ENCODE measurements at regions not wholly inside any gene's neighbourhood (a gene's known extent, or its start where the extent isn't known, plus 50 kb on each side); places are given as distances from the start of the nearest gene placed in this dataset.

GRCh38 chr5:164433106-164433870 is 927.9 kb downstream of the MAT2B start:
- ChIA-PET POLR2A (no interaction called here), CTCF (no interaction called here)
- no peaks in the 10 kb centered on the region for H3K36me3 ChIP-seq (replicated peaks in 1 of 2; ENCODE audit: control extremely low read depth in 1 of 2, control insufficient read depth in 1 of 2, extremely low read depth in 1 of 2, insufficient read depth in 2 of 2, low read length in 1 of 2)
- H3K27ac Mint-ChIP-seq: no peak overlapping the region
- H3K9ac ChIP-seq (ENCODE audit: low read length): no peak overlapping the region
- no peaks in the 10 kb centered on the region for H3K4me1 Mint-ChIP-seq
- TF ChIP-seq CTCF (IDR thresholded peaks at IDR 0.05): no peak
- TF ChIP-seq EZH2 (IDR thresholded peaks at IDR 0.05; ENCODE audit: borderline replicate concordance, insufficient read depth, low read depth, low read length, poor library complexity, severe bottlenecking): no peak
- no peak overlapping the region for H3K4me2 ChIP-seq (replicated peaks; ENCODE audit: low read depth, low read length, poor library complexity, severe bottlenecking)
- no peaks in the 10 kb centered on the region for H3K27me3 Mint-ChIP-seq
- no peaks in the 10 kb centered on the region for H3K9me3 Mint-ChIP-seq (ENCODE audit: insufficient read depth)
- no peak for DNase-seq
- H2AFZ ChIP-seq (ENCODE audit: insufficient read depth, low read depth, low read length, poor library complexity, severe bottlenecking): no peak overlapping the region
- H3K79me2 ChIP-seq (ENCODE audit: control insufficient read depth, insufficient read depth, low read length): no peaks in the 10 kb centered on the region
- WGBS (ENCODE audit: insufficient coverage): 90% methylated on average over 2 of the region's 4 CpGs
- no peak for ATAC-seq (ENCODE audit: low read depth)
- no peak overlapping the region for H3K27ac ChIP-seq (ENCODE audit: low read length in 2 of 2)
- H4K20me1 ChIP-seq (ENCODE audit: control insufficient read depth, insufficient read depth, low read length, poor library complexity, severe bottlenecking): no peaks in the 10 kb centered on the region
- no peaks in the 10 kb centered on the region for H3K9me3 ChIP-seq (ENCODE audit: control extremely low read depth in 1 of 3, control insufficient read depth in 2 of 3, insufficient read depth in 1 of 3, low read length in 2 of 3)
- H3K4me3 ChIP-seq (ENCODE audit: control extremely low read depth in 1 of 5, extremely low read depth in 1 of 5, insufficient read depth in 1 of 5, low read depth in 2 of 5, low read length in 4 of 5): no peak overlapping the region
- H3K27me3 ChIP-seq (replicated peaks in 1 of 4; ENCODE audit: control extremely low read depth in 1 of 4, control insufficient read depth in 3 of 4, insufficient read depth in 4 of 4, low read length in 3 of 4): no peaks in the 10 kb centered on the region
- no peaks in the 10 kb centered on the region for H3K4me1 ChIP-seq (ENCODE audit: control insufficient read depth in 2 of 2, insufficient read depth in 2 of 2, low read length in 2 of 2)
- no peak overlapping the region for H3K4me3 Mint-ChIP-seq
- intact Hi-C loops (cut with micrococcal nuclease): no loop called here

- H3K9me3 Mint-ChIP-seq (ENCODE audit: insufficient read depth): no peaks in the 10 kb centered on the region
- intact Hi-C loops (cut with micrococcal nuclease): no loop called here
- no peak for DNase-seq
- Histone ChIP-seq H3K27ac (ENCODE audit: low read length in 2 of 2) (no peak overlapping the region), H3K4me1 (ENCODE audit: control insufficient read depth in 2 of 2, insufficient read depth in 2 of 2, low read length in 2 of 2) (no peaks in the 10 kb centered on the region), H3K79me2 (ENCODE audit: control insufficient read depth, insufficient read depth, low read length) (no peaks in the 10 kb centered on the region), H3K4me3 (ENCODE audit: control extremely low read depth in 1 of 5, extremely low read depth in 1 of 5, insufficient read depth in 1 of 5, low read depth in 2 of 5, low read length in 4 of 5) (no peak overlapping the region), H3K36me3 (replicated peaks in 1 of 2; ENCODE audit: control extremely low read depth in 1 of 2, control insufficient read depth in 1 of 2, extremely low read depth in 1 of 2, insufficient read depth in 2 of 2, low read length in 1 of 2) (no peaks in the 10 kb centered on the region), H3K9ac (ENCODE audit: low read length) (no peak overlapping the region), H3K4me2 (replicated peaks; ENCODE audit: low read depth, low read length, poor library complexity, severe bottlenecking) (no peak overlapping the region), H2AFZ (ENCODE audit: insufficient read depth, low read depth, low read length, poor library complexity, severe bottlenecking) (no peak overlapping the region), H3K27me3 (replicated peaks in 1 of 4; ENCODE audit: control extremely low read depth in 1 of 4, control insufficient read depth in 3 of 4, insufficient read depth in 4 of 4, low read length in 3 of 4) (no peaks in the 10 kb centered on the region), H4K20me1 (ENCODE audit: control insufficient read depth, insufficient read depth, low read length, poor library complexity, severe bottlenecking) (no peaks in the 10 kb centered on the region), H3K9me3 (ENCODE audit: control extremely low read depth in 1 of 3, control insufficient read depth in 2 of 3, insufficient read depth in 1 of 3, low read length in 2 of 3) (no peaks in the 10 kb centered on the region)
- no peak overlapping the region for H3K27ac Mint-ChIP-seq
- POLR2A ChIA-PET: no interaction called here
- TF ChIP-seq CTCF (IDR thresholded peaks at IDR 0.05): no peak
- no peak for TF ChIP-seq EZH2 (IDR thresholded peaks at IDR 0.05; ENCODE audit: borderline replicate concordance, insufficient read depth, low read depth, low read length, poor library complexity, severe bottlenecking)
- CTCF ChIA-PET: no interaction called here
- ATAC-seq (ENCODE audit: low read depth): no peak
- no peaks in the 10 kb centered on the region for H3K27me3 Mint-ChIP-seq
- WGBS (ENCODE audit: insufficient coverage): no CpG with 5 or more reads among the region's 3 CpGs
- H3K4me1 Mint-ChIP-seq: no peaks in the 10 kb centered on the region
- H3K4me3 Mint-ChIP-seq: no peak overlapping the region
Measured at GRCh38 chr5:164435576-164435975, 930.2 kb downstream of the MAT2B start.
